Gastrocnemius medialis (tissue), 4 donors: ENCODE measurements at regions not wholly inside any gene's neighbourhood (a gene's known extent, or its start where the extent isn't known, plus 50 kb on each side); places are given as distances from the start of the nearest gene placed in this dataset.

Experiments
- CTCF ChIP-seq, 5 experiments: fragments of 450-650 bp in 3 of 5; fragments of 200-600 bp in 2 of 5; sonication (generic) in 2 of 5; IDR thresholded peaks in 4 of 5; conservative IDR thresholded peaks in 1 of 5; 1 replicate in 4 of 5; 2 replicates in 1 of 5; pipeline ENCODE4 v1.5.1; 2016 to 2019; ENCODE audit warnings: antibody characterized with exemption in 5 of 5, mild to moderate bottlenecking in 3 of 5, moderate library complexity in 3 of 5
- POLR2A ChIP-seq, 2 donors: fragments of 450-650 bp; IDR thresholded peaks; one replicate each; pipeline ENCODE4 v1.6.1; 2017; ENCODE audit warnings: antibody characterized with exemption in 2 of 2, mild to moderate bottlenecking in 2 of 2, moderate library complexity in 2 of 2

- TF ChIP-seq POLR2A (IDR thresholded peaks at IDR 0.05) (no peak), CTCF (IDR thresholded peaks at IDR 0.05 in 4 of 5, conservative IDR thresholded peaks at IDR 0.05 in 1 of 5) (no peak)
Observed at GRCh38 chr2:17388798-17389197, 129.4 kb downstream of the RAD51AP2 start.
